ENCODE measurements at regions not wholly inside any gene's neighbourhood (a gene's known extent, or its start where the extent isn't known, plus 50 kb on each side); places are given as distances from the start of the nearest gene placed in this dataset.

DNA sequence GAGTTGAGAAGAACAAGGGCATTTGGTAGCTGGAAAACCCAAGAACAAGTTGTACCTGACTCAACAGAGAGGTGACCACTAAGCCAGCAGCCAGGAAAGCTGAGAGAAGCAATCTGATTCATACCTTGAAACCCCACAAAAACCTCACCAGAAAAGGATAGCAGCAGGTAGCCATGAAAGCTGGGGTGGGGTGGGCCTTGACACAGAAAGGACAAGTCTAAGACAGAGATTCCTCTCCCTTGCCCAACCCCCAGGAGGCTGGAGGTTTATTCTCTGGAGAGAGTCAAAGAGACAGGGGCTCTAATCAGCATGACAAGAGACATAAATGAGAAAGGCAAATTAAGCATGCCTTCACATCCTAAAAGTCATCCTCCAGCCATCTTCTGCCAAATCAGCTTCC is 151.7 kb upstream of the DST start:
- peaks cover 0 to 45% (median 0%) of the 10 kb centered on the region in 5 donors for H3K4me1 ChIP-seq (ENCODE audit: control insufficient read depth in 5 of 5, insufficient read depth in 5 of 5, low read length in 5 of 5)
- TF ChIP-seq, protein P1, sequence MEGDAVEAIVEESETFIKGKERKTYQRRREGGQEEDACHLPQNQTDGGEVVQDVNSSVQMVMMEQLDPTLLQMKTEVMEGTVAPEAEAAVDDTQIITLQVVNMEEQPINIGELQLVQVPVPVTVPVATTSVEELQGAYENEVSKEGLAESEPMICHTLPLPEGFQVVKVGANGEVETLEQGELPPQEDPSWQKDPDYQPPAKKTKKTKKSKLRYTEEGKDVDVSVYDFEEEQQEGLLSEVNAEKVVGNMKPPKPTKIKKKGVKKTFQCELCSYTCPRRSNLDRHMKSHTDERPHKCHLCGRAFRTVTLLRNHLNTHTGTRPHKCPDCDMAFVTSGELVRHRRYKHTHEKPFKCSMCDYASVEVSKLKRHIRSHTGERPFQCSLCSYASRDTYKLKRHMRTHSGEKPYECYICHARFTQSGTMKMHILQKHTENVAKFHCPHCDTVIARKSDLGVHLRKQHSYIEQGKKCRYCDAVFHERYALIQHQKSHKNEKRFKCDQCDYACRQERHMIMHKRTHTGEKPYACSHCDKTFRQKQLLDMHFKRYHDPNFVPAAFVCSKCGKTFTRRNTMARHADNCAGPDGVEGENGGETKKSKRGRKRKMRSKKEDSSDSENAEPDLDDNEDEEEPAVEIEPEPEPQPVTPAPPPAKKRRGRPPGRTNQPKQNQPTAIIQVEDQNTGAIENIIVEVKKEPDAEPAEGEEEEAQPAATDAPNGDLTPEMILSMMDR (IDR thresholded peaks at IDR 0.05; ENCODE audit: control extremely low read depth, extremely low read depth), result no peak
- no peaks in the 10 kb centered on the region for H3K27me3 ChIP-seq (ENCODE audit: control insufficient read depth in 3 of 3, insufficient read depth in 3 of 3, low read length in 2 of 3)
- peak overlapping the region in 1 of 2 donors; percentile 49 for H3K27ac ChIP-seq (ENCODE audit: low read depth in 1 of 2, low read length in 1 of 2)
- no peak for ATAC-seq (ENCODE audit: insufficient read depth, low FRiP score)
- no peak for DNase-seq
- no peak overlapping the region for H3K9ac ChIP-seq (ENCODE audit: insufficient read depth in 1 of 2, low read length in 2 of 2)
- H3K36me3 ChIP-seq (ENCODE audit: control insufficient read depth in 4 of 4, insufficient read depth in 4 of 4, low read length in 4 of 4), result no peaks in the 10 kb centered on the region
- no peaks in the 10 kb centered on the region for H3K9me3 ChIP-seq (ENCODE audit: control insufficient read depth in 4 of 4, insufficient read depth in 3 of 4, low read length in 3 of 4)
- H3K4me3 ChIP-seq, result no peak overlapping the region

DNA sequence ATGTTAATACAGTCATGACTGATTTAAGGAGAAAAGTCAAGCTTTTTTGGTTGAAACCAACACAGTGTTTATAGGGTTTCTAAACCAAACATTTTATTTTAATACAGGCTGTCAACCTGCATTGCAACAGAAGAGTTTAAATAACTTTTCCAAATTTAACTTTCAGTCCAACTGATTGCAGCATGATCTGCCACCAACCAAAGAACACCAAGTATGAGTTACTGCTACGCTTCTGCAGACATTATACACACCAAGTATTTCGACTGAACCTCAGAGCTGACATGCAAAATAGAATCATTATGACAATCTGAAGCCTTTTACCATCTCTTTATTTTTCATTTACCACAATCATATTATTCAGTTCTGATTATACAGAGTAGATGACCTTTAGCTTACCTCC is 151.2 kb upstream of the DST start:
- TF ChIP-seq, protein P1 (IDR thresholded peaks at IDR 0.05; ENCODE audit: control extremely low read depth, extremely low read depth), result no peak
- H3K36me3 ChIP-seq (ENCODE audit: control insufficient read depth in 4 of 4, insufficient read depth in 4 of 4, low read length in 4 of 4), result no peaks in the 10 kb centered on the region
- 90 to 93% methylated on average over 2 of the region's 2 CpGs for WGBS, 2 donors
- no peaks in the 10 kb centered on the region for H3K9me3 ChIP-seq (ENCODE audit: control insufficient read depth in 4 of 4, insufficient read depth in 3 of 4, low read length in 3 of 4)
- no peak overlapping the region for H3K9ac ChIP-seq (ENCODE audit: insufficient read depth in 1 of 2, low read length in 2 of 2)
- no peak overlapping the region for H3K27ac ChIP-seq (ENCODE audit: low read depth in 1 of 2, low read length in 1 of 2)
- H3K27me3 ChIP-seq (ENCODE audit: control insufficient read depth in 3 of 3, insufficient read depth in 3 of 3, low read length in 2 of 3), result no peaks in the 10 kb centered on the region
- DNase-seq, result no peak
- peaks cover 0 to 45% (median 0%) of the 10 kb centered on the region in 5 donors for H3K4me1 ChIP-seq (ENCODE audit: control insufficient read depth in 5 of 5, insufficient read depth in 5 of 5, low read length in 5 of 5)
- H3K4me3 ChIP-seq, result no peak overlapping the region
- ATAC-seq (ENCODE audit: insufficient read depth, low FRiP score), result no peak

DNA sequence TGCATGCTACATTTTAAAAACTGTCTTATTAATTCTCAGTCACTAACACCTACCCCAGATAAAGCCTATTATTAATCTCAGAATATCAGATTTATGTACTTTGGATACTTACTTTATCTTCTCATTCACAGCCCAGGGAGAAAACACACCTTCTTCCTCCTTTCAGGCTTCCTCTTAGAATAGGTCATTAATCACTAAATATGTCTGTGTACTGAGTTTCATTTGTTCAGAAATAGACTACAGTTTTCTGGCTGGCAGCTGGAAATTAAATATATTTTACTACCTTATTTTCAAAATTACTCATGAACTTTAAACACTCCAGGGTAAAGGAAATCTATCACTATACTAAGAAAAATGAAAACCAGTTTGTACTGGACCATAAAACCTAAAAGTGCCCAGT is 147.7 kb upstream of the DST start:
- ATAC-seq (ENCODE audit: insufficient read depth, low FRiP score) (no peak), DNase-seq (no peak)
- TF ChIP-seq, protein P1 (IDR thresholded peaks at IDR 0.05; ENCODE audit: control extremely low read depth, extremely low read depth), result no peak
- Histone ChIP-seq H3K27ac (ENCODE audit: low read depth in 1 of 2, low read length in 1 of 2) (peak overlapping the region in 1 of 2 donors; percentile 21), H3K4me1 (ENCODE audit: control insufficient read depth in 5 of 5, insufficient read depth in 5 of 5, low read length in 5 of 5) (peaks cover 0 to 25% (median 0%) of the 10 kb centered on the region in 5 donors), H3K27me3 (ENCODE audit: control insufficient read depth in 3 of 3, insufficient read depth in 3 of 3, low read length in 2 of 3) (no peaks in the 10 kb centered on the region), H3K4me3 (no peak overlapping the region), H3K9me3 (ENCODE audit: control insufficient read depth in 4 of 4, insufficient read depth in 3 of 4, low read length in 3 of 4) (no peaks in the 10 kb centered on the region), H3K9ac (ENCODE audit: insufficient read depth in 1 of 2, low read length in 2 of 2) (no peak overlapping the region), H3K36me3 (ENCODE audit: control insufficient read depth in 4 of 4, insufficient read depth in 4 of 4, low read length in 4 of 4) (no peaks in the 10 kb centered on the region)

DNA sequence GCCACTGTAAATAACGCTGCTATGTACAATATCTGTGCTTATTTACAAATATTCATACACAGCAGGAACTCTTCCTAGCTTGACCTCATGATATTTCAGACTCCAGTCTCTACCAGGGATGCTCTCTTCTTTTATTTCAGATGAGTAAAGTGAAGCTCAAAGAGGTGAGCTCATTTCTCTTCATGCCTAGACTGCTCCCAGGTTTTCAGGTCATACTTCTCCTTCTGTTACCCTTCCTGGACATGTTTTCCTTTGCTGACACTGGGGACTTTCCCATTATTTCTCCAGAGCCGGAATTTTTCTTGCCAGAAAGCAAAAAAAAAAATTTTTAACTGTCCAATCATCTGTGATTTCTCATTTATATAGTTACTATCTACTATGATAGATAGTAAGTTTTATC is 147.2 kb upstream of the DST start:
- Histone ChIP-seq H3K4me3 (no peak overlapping the region), H3K27me3 (ENCODE audit: control insufficient read depth in 3 of 3, insufficient read depth in 3 of 3, low read length in 2 of 3) (no peaks in the 10 kb centered on the region), H3K9me3 (ENCODE audit: control insufficient read depth in 4 of 4, insufficient read depth in 3 of 4, low read length in 3 of 4) (no peaks in the 10 kb centered on the region), H3K9ac (ENCODE audit: insufficient read depth in 1 of 2, low read length in 2 of 2) (no peak overlapping the region), H3K4me1 (ENCODE audit: control insufficient read depth in 5 of 5, insufficient read depth in 5 of 5, low read length in 5 of 5) (peaks cover 0 to 24% (median 0%) of the 10 kb centered on the region in 5 donors), H3K27ac (ENCODE audit: low read depth in 1 of 2, low read length in 1 of 2) (no peak overlapping the region), H3K36me3 (ENCODE audit: control insufficient read depth in 4 of 4, insufficient read depth in 4 of 4, low read length in 4 of 4) (no peaks in the 10 kb centered on the region)
- ATAC-seq (ENCODE audit: insufficient read depth, low FRiP score) (no peak), DNase-seq (no peak)
- 58 to 79% methylated on average over 2 of the region's 2 CpGs for WGBS, 2 donors
- TF ChIP-seq, protein P1 (IDR thresholded peaks at IDR 0.05; ENCODE audit: control extremely low read depth, extremely low read depth), result no peak
